GM12892 (cell line): ENCODE measurements at regions not wholly inside any gene's neighbourhood (a gene's known extent, or its start where the extent isn't known, plus 50 kb on each side); places are given as distances from the start of the nearest gene placed in this dataset.

ENCODE experiments used
- POLR2A ChIP-seq: IDR thresholded peaks from 2 replicates; pipeline ENCODE4 v1.6.1; 2011; ENCODE audit warnings: low read depth, low read length, control low read depth
- POLR2AphosphoS5 ChIP-seq: IDR thresholded peaks from 2 replicates; pipeline ENCODE4 v1.6.1; 2011; ENCODE audit warnings: low read depth, low read length, control low read depth

- TF ChIP-seq POLR2AphosphoS5 (no peak), POLR2A (no peak)
These were observed 265.9 kb upstream of the SORCS1 start for GRCh38 chr10:107430446-107430845.
